Stimulated activated CD8-positive, alpha-beta memory T cell treated with anti-CD3 and anti-CD28 coated beads, Interleukin-2, amount 100 ng/mL, for 48 hours (primary cell): ENCODE measurements at regions not wholly inside any gene's neighbourhood (a gene's known extent, or its start where the extent isn't known, plus 50 kb on each side); places are given as distances from the start of the nearest gene placed in this dataset.

Experiments used
- DNase-seq, 2 donors: peaks; one replicate each; pipeline ENCODE4 v3.0.0-alpha.2; 2020; ENCODE audit warnings: low read depth in 2 of 2

DNA sequence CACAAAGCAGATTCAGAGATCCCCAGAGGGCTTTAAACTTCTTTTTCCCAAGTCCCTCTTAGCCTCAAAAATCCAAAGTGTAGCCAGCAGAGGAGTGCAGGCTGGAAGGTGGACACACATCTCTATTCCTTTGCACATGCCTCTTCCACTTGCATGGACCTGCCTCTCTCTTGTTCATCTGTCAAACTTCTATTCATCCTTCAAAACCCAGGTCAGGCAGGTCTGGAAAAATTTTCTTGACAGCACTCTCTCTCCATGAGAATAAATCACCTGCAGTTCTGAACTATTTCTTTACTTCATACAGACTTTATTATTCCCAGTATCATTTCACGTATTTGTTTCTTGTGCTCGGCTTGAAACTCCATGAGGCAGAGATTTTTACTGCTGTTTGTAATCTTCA, 127.5 kb downstream of the SS18 start:
- no peak for DNase-seq

DNA sequence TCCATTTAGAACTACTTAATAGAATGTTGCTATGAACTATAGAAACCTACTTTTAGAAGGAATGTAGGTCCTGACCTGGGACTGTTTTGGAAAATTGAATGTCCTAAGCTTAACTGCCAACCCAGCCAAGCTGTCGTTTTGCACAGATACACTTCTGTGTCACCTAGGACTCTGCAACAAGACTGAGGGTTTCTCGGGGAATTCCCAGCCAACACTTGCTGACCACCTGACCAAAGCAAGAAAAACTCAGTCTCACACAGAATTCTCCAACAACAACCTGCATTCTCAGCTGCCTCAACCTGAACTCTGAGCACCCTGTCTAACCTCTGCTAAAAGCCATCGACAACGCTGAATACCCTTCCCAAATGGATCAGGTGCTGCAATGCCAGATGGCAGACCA, 128.2 kb downstream of the SS18 start:
- no peak for DNase-seq

DNA sequence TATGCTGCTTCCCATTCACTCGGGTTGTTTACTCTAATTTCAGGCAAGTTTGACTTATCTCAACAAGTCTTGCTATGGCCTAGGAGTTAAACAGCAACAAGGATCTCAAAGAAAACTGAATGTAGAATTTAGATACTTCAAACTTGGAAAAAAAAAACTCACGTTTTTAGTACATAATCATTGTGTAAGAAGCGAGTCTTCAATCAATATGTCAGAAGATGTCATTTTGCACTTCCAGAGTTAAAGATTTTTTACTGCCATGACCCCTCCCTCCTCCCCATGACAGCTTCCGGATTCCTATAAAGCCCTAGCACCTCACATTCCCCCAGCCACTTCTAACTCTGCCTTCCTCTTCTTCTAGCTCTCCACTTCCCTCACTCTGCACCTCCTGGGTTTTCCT, 133.4 kb downstream of the SS18 start:
- DNase-seq, result no peak

DNA sequence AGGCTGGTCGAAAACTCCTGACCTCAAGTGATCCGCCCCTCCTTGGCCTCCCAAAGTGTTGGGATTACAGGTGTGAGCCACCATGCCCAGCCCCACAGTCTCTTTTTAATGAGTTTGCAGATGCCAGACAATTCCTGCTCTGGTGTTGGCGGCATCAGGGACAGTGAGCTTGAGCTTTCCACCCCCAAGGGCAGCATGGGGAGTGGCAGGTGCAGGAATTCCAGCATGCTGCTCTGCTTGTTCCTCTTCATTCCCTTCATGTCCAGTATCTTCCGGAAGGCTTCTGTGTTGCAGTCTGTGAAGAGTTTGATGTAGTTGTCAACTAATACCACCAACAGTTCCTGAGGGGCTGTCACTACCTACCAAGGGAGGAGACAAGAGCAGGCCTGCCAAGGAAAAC, 137.3 kb downstream of the SS18 start:
- no peak for DNase-seq

DNA sequence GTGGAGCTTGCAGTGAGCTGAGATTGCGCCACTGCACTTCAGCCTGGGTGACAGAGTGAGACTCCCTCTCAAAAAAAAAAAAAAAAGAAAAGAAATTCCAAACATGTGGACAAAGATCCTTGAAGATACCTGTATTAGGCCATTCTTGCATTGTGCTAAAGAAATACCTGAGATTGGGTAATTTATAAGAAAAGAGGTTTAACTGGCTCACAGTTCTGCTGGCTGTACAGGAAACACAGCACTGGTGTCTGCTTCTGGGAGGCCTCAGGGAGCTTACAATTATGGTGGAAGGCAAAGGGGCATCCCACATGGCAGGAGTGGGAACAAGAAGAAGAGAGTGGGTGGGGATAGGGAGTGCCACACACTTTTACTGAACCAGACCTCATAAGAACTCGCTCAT, 140.1 kb downstream of the SS18 start:
- no peak for DNase-seq

DNA sequence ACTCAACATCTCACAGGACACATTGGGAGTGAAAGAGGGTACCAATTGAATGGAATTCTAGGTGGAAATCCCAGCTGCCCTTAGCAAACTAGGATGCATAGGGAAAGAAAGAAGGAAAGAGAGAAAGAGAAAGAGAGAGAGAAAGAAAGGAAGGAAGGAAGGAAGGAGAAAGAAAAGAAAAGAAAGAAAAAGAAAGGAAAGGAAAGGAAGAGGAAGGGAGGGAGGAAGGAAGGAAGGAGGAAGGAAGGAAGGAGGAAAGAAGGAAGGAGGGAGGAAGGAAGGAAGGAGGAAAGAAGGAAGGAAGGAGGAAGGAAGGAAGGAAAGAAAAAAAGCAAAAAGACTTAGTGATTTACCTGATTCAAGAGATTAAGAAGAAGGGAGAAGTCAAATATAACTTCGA, 143.9 kb downstream of the SS18 start:
- DNase-seq, result no peak

DNA sequence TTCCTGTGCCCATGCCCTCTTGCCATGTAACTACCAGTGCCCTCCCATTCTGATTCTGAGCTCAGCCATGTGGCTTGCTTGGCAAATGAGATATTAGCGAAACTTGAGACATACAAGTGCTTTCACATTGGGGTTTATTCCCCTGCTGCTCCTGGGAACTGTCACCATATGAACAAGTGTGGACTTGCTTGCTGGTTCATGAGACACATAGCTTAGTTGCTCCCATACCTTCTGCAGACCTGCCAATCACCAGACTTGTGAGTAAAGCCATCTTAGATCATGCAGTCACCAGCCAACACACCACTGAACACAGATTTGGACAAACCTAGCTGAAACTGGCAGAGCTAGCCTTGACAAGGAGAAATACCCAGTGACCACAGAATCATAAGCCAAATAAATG, 155.1 kb downstream of the SS18 start:
- no peak for DNase-seq

DNA sequence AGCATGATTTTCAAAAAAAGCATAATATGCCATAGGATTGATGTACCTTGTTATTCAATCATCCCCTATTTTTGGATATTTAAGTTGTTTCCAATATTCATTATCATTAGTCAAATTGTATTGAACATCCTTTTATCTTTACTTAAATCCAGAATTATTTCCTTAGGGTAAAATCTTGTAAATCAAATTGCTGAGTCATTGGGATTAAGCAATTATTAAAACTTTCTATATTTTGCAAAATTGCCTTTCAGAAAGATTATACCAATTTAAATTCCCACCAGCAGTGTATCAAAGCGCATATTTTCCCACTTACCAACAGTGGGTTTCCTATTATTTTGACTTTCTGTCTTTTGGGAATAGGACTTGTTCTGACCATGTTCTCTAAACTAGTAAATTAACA, 159.3 kb downstream of the SS18 start:
- no peak for DNase-seq

DNA sequence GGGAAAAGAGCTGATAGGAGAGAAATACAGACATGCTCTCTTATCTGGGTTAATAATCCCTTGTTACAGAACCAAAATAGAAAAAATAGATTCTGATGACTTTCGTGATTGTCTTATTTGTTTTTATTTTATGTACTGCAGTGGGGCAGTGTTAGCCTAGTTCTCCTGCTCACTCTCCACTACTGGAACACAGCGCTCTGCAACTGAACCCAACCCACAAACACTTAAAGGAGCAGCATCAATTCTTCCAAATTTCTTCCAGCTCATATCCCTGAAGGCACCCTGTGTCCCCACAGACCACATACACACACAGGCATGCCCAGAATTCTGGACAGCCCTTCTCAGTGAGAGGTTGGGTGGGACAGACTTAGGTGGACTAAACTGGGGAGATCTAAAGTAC, 160.6 kb downstream of the SS18 start:
- no peak for DNase-seq

DNA sequence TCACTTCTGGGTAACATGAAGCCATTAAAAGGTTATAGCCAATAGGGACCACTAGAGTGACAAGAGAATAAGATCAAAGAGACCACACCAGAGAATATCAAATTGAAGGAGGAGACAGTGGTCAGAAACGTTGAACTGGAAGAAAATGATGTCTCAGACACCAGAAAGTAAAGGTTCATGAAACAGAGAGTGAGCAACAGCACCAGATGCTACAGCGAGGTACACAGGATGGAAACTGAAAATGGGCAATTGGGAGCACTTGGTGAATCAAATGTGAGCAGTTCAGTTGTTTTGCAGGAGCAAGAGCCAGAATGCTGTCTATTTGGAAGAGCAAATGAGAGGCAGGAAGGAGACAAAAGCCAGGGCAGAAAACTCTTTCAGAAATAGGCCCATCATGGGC, 162.6 kb downstream of the SS18 start:
- no peak for DNase-seq

DNA sequence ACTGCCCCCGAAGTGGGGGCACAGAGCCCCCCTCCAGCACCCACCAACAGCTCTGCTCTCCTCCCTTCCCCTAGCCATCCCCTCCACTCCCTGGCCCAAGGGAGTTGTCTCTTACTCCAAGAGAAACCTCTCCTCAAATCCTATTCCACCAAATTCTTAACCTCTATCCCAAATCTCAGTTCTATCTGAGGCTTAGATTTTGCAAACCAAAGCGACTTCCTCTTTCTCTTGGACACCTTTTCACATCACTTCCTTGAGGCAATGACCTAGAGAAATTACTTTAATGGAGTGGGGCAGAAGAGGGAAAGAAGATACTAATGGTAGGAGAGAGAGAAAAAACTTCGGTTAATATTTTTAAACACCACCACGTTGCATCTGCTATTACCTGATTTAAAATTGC, 167.2 kb downstream of the SS18 start:
- DNase-seq, result no peak

DNA sequence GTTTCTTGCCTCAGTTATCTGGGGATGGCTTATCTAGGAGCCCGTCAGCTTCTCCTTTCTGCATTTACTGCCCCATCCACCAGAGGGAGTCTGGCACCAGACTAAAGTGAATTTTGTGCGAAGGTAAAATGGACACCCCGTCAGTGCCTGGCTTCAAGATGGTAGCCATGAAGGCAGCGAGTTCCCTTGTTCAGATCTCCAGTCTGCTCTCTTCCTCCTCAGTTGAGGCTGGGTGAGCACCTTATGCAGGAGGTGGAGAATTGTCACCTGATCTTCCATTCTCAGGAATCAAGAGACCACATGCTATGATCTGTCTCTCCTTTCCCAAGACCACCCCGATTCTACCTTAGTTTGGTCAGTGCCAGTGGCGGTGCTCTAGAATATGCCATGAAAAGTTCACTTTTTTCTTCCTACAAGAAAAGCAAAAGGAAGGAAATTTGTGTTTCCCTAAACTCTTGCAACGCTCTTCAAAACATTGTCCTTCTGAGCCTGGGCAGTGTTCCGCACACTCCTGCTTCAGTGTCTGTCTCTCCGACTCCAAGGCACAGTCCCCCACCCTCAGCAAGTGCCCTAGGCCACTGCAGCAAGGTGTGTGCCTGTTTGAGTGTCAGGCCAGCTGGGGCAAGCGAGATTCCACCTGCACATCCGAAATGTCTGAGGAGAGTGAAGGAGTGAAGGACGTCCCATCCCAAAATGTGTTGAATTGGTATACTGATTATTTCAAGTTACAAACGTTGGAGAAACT, 168.6 kb downstream of the SS18 start:
- DNase-seq, result peak; percentile 6 to 12

DNA sequence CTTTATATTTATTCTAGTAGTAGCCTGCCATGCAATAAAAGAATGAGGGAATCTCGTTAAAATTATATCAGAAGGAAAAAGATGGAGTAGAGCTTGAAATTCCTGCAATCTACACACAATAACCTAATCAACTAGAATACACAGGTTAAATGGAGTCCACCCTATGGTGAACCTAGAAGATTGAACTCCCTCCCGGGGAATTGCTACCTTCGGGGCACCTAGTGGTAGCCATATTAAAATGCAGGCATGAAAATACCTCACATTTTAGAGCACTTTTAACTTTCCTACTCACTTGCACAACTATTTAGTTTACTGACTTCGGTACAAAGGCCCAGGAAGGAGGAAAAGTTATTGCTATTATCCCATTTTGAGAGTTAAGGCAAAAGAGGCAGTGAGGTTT, 174.5 kb downstream of the SS18 start:
- no peak for DNase-seq

DNA sequence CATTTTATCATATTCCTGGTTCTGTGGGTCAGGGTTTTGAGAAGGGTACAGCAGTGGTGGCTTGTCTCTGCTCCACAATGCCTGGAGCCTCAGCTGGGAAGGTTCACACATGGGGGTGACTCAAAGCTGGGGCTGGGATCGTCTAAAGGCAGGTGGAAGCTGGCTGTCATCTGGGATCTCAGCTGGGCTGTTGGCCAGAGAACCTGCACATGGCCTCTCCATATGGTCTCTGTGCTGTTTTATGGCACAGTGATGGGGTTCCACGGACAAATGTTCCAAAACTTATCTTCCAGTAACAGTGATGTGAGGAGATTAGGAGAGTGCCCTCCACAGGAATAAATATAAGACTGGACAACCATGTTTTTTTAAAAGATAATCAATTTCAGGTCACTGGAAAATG, 191.4 kb downstream of the SS18 start:
- DNase-seq, result no peak

DNA sequence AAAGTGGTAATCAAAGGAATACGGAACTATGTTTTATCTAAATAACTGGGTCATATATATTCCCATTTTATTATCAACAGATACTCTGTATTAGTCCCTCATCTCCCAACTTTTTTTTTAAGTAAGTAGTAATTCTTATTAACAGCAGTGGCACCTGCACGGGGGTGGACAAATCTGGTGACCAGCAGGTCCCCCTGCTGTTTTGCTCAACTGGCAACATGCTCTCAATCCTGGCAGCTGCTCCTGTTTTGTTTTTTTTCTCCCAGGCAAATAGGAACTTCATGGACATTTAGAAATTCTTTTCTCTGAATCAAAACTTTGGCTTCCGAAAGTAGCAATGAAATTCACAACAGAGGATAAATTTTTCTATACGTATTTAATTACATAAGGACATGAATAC, 193.5 kb downstream of the SS18 start:
- DNase-seq, result no peak

DNA sequence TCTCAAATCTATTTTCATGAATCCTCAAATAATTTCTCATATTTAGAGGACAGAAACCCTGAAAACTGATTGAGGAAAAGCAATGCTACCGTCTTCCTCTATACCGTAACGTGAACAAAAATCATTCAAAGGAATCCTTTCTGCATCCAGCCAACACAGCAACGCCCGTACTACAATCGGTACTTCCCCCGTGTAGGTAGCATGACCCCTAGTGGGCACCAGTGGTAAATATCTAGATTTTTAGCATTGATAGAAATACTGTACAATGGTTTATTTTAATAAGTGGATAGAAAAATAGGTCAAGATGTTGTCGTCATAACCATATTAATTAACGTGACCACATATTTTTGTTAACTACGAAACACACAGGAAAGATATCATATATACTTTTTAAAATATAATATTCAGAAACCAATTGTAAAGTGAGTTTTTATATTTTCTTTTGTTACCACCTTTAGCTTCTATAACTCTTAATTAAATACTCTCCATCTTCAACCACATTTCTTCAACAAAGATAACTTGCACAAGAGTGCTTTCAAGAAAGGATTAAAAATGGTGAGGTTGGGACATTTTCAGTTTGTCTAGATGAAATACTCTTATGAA, 194.1 kb downstream of the SS18 start:
- no peak for DNase-seq

DNA sequence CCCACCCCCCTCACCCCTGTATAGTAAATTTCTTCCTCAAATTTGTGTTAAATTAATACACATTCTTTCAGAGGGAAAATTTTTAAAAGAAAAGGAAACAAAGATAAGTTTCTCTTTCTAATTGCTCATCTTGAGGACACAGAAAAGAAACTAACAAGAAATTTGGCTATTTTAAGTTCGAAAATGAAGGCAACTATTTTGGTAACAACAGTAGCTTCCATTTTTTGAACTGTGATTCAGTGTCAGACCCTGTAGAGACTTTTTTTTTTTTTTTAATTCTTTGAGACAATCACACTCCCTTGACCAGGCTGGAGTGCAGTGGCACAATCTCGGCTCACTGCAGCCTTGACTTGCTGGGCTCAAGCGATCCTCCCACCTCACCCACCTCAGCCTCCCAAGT, 194.9 kb downstream of the SS18 start:
- no peak for DNase-seq

DNA sequence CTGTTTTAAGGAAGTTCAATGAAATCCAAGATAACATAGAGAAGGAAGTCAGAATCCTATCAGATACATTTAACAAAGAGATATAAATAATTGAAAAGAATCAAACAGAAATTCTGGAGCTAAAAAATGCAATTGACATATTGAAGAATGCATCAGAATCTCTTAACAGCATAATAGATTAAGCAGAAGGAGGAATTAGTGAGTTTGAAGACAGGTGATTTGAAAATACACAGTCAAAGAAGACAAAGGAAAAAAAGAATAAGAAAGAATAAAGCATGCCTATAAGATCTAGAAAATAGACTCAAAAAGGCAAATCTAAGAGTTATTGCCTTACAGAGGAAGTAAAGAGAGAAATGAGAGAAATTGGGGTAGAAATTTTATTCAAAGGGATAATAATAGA, 204.1 kb downstream of the SS18 start:
- DNase-seq, result no peak

DNA sequence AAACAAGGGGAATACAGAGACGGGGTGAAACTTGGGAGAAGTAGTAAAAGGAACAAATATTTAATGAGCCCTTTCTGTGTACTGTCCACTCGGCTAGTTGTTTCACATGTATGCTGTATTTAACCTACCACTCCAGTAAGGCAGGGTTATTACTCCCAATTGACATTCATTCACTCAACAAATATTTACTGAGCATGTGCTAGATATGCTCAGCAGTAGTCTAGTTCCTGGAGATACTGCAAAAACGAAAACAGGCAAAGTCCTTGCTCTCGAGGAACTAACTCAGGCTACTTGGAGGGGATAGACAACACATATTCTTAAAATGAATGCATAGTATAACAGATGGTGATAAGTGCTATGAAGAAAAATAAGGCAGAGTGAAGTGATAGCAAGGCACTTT, 207.3 kb downstream of the SS18 start:
- DNase-seq, result no peak

DNA sequence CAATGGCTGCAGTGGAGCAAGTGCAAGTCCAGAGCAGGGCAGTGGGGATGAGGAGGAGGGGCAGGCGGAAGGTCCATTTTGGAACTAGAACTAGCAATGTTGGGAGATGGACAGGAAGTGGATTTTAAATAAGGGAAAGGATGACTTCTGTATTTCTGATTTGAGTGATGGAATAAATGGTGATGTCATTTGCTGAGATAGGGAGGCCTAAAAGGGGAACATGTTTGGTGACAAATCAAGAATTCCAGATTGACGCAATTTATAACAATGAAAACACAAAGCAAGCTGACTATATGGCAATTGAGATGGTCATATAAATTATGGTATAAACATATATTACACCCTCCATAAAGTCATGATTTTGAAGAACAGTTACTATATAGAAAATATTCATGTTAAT, 209.3 kb downstream of the SS18 start:
- DNase-seq, result no peak

DNA sequence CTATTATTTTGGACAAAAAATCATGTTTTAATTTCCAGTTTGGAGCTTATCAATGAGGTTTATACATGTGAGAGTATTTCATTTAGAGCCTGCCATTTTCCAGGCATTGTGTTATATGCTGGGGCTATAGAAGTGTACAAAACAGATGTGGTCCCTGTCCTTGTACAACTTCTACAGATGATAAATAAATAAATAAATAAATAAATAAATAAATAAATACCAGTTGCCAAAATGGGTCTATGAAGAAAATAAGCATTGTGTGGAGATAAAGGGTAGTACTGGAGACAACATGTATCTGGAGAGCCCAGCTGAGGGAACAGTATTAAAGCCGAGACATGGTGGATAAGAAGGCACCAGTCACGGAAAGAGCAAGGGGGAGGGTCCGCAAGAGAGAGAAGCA, 210.0 kb downstream of the SS18 start:
- no peak for DNase-seq

DNA sequence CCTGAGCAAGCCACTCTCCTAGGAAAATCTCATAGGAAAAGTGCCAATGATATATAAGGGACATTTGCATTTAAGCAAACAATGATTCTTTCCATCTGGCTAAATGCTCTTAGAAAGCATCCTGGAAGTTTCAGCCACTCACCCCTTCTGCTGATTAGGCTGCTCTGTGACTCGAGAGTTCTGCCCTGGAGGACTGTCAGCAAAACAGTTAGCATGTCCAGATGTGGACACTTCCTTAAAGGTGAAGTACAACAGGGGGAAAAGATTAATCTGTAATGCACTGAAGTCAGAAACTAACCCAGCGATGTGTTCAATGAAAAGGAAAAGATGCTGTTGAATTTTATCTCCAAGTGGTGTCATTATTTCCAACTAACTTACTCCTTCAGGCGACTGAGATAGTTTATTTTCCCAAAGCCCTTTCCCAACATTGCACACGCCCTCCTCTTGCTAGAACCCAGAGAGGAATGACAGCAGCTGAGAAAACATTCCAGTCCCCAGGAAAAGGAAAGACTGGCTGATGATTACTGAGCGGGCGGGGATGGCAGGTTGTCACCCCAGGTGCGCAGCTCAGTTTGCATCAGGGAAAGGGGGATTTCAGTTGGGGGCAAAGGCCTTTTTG, 214.0 kb downstream of the SS18 start:
- DNase-seq, result no peak

DNA sequence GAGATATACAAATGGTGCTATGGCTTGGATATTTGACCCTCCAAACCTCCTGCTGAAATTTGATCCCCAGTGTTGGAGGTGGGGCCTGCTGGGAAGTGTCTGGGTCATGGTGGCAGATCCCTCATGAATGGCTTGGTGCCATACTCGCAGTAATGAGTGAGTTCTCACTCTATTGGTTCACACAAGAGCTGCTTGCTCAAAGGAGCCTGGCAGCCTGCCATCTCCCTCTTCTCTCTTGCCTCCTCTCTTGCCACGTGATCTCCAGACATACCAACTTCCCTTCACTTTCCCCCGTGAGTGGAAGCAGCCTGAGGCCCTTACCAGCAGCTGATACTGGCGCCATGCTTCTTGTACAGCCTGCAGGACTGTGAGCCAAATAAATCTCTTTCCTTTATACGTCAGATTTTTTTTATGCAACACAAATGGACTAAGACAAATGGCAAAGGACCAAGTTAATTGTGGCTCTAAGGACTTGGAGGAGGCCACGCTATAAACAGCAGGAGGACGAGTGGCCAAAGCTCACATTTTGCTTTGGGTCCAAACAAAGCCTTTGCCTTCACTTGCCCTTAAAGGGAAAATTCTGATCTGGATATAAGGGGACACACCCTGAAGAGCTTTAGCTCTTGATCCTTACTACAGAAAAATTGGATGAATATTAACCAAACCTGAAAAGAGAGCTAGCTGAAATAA, 214.7 kb downstream of the SS18 start:
- DNase-seq, result no peak
